ENCODE measurements at regions not wholly inside any gene's neighbourhood (a gene's known extent, or its start where the extent isn't known, plus 50 kb on each side); places are given as distances from the start of the nearest gene placed in this dataset.

DNA sequence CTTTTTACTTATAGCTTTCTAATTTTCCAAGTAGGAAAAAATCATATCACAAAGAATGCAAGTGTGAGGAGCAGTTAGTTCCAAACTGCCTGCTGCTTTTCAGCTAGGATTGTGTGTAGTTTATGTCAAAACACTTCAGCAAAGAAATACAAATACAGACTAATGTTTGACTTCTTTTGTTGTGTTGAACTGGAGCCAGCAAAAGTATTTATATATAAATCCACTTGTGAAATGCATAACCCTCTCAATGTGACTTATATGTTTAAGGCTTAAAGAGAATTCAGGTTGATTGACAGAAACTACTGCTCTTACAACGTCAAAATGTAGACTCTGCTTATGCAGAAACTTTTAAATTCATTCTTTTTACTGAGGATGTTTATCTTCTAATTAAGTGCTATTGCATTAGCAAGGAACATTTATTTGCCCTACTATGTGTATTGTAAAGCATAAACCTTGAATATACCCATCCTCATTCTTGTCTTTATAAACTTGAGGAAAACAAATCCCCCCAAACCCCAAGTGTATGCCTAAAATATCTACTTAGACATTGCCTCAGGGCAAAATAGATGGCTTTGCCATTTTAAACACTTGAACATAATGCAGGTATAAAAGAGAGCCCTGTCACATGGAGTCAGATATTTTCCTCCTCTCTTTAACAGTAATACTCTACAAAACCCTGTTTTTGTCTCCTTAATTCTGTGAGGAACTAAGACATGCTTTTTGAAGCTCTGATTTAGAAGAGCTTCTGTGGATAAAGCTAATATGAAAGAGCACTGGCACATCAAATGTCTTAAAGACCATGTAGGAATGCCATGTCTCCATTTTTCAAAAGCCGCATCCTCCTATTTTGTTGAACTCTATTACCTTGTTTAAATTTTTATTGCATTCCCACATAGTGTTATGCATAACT is 302.8 kb upstream of the TBC1D5 start:
- no peak for DNase-seq (ENCODE audit: low read depth in 2 of 2)

DNA sequence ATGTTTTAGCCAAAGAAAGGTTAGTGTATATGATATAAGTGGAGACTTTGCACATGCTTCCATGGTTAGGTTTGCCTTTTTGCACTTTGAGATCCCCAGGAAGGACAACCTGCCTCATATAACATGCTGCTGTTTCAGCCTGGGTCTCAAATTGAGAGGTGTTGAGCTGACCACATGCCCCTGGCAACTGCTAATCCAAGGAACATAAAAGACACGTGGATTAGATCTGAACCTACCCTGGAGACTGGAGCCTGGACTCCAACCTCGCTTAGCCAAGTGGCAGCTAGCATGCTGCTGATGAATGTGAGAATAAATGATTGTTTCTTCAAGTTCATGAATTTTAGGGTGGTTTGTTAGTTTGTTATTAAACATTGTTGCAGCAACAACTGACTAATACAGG is 301.8 kb upstream of the TBC1D5 start:
- no peak for DNase-seq (ENCODE audit: low read depth in 2 of 2)

DNA sequence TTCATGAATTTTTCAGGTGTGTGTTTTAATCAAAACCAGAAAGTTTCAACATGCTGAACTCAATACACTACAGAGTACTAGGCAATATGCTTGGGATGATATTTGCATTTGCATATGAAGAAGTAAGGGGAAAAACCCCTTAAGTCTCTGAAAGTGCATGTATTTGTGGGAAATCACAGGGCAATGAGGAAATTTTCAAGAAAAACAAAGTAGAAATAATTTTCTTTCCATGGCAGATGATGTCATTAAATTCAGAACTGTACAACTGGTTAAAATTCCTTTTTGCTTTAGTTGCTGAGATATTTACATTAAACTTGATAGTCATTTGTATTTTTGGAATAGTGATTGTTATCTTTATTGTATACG is 294.0 kb upstream of the TBC1D5 start:
- no peak for DNase-seq (ENCODE audit: low read depth in 2 of 2)

DNA sequence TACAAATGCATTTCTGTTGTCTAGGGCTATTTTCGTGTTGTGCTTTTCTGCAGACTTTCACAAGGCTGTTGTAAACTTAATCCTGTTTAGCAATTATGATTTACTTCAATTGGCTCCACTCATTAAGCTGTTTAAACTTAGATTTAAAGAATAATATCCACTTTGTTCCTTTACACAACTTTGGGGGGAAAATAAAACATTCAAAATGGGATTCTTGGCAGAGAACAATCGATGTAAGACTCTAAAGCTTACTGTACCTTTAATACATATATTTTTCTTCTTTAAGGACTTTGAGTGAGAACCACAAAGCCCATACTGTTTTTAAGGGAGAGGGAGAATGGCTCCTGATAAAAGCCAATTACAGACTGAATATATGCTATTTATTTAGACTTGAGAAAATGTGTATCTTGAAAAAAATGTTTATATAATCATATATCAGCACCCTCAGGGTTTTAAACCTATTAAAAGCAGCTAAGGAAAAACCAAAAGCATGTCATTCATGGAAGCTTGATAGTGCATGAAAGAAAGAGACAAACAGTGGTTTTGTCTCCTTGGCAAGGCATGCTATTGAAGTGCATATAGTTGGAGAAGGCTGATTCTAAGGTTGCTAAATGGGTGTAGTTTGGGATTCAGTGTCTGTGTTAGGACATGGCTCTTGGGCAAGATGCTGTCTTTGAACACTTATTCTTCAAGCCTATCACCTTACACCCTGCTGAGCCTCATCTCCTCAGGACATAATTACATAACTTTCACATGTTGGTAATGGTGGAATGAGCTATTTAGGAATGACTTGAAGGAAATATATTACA is 293.4 kb upstream of the TBC1D5 start:
- DNase-seq (ENCODE audit: low read depth in 2 of 2): no peak

DNA sequence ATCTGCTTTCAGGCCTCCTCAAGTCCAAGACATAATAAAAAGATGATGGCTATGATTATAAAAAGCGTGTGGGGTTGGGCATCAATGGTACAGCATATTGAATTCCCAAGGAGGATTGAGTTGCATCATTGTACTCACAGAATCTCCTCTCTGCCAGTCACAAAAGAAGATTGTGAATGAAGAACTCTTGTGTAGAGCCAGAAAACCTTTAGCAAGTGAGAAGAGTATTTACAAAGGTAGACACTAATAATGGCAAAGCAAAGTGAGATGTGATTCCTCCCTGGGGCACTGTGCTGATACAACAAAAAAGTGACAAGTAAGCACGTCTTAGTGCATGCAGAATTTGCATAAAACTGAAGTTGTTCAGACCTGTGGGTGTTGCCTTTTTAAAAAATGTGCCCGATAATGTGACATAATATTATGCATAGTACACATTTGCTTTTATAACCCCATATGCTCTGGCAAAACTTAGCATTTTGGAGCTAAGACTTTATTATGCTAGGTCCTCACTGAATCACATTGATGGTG is 291.2 kb upstream of the TBC1D5 start:
- no peak for DNase-seq (ENCODE audit: low read depth in 2 of 2)

DNA sequence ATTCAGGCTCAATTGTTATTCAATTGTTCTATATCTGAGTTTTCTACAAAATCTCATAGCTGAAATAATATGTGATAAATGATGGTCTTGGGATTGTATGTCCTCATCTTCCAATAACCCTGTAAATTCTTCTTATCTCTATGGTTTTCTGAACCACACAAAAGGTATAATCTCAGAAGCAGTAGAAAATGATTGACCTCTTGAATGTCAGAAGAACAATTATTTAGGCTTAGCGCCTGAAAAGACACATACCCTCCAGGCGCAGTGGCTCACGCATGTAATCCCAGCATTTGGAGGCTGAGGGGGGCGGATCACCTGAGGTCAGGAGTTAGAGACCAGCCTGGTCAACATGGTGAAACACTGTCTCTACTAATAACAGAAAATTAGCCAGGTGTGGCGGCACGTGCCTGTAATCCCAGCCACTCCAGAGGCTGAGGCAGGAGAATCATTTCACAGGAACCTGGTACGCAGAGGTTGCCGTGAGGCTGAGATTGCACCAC is 288.0 kb upstream of the TBC1D5 start:
- DNase-seq (ENCODE audit: low read depth in 2 of 2): no peak

DNA sequence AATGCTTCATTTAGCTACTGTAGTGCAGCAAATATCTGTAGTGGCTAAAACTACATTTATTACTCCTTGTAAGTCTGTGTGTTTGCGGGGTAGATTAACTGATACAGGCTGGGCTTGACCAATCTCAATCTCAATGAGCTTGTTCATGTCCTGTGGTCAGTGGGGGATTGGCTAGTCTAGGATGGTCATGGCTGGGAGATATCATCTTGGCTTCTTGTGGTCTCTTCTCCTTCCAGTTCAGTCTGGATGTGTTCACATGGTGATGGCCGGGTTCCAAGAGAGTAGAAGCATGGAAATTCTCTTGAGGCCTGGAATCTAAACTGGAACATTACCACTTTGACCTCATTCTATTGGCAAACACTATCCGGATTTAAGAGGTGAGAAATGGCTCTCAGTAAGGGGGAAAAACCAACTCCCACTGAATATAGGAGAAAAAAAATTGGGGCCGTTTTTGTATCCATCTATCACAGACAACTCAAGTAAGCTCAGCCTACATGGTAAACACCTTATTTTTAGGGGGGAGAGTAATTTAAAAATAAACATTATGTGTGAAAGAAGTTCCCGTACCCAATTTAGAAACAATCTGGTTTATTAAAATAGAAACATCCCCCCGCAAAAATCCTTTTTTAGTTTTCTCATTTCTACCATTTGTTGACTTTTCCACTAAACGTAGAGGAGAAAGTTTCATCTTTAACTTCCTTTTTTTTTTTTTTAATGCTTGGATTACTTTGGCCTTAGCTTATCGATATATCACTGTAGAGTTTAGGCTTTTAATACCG is 284.9 kb upstream of the TBC1D5 start:
- DNase-seq (ENCODE audit: low read depth in 2 of 2): no peak

DNA sequence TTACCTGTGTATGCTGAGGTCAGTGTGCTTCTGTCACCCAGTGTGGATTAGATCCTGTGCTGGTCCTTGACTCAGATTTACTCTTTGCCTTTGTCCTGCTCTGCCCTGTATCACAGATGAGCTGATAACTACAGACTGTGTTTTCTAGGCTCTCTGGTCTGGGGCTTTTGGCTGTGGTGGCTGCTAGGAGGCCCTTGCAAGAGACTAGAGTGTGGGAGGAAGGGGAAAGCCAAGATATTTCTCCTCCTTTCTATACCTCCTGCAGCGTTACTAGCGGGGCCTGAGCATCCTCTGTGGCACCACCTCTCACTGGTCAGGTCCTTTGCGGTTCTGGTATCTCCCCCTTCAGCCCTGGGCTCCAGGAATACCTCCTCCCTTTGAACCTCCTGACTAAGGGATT is 282.3 kb upstream of the TBC1D5 start:
- no peak for DNase-seq (ENCODE audit: low read depth in 2 of 2)

DNA sequence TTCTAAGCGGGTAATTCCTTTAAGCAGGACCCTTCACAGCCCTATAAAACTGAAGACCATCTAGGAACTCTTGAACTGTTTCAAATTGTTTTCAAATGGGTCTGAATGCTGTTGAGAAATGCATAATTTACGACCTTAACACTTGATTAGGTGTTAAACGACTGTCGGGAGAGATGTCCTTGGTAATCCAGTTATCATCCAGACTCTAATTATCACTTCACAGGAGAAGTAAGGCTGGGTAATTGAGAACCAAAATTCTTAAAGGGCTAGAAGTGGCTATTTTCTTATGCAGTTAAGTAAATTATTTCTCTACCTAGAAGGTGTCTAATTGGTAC is 276.7 kb upstream of the TBC1D5 start:
- no peak for DNase-seq (ENCODE audit: low read depth in 2 of 2)

DNA sequence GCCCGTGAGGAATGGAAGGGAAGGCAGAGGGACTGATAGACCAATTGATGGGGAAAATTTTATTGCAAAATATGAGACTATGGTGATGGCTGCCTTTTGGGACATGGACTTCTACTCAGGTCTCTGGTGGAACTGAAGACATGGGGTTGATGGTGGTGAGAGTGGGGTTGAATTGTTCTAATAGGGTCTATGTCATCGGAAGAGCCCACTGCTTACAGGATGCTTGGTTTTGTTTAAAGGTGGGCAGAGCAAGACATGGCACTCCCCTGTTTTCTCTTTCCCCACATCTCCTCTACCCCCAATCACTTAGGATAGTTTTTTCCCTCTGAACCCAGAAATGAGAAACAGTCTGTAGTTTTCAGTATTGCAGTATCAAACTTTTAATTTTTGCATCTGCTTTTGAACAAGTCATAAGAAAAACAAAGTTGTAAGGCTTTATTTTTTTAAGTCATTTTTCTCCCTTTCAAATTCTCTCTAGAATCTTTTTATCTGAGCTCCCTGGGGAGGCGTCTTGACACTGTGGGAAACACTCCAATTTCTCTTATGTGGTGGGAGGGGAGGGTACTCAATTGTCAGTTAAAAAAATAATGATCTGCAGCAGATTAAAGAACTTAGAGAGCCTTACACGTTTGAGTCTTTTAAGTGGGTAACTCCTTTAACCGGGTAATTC is 276.2 kb upstream of the TBC1D5 start:
- no peak for DNase-seq (ENCODE audit: low read depth in 2 of 2)

DNA sequence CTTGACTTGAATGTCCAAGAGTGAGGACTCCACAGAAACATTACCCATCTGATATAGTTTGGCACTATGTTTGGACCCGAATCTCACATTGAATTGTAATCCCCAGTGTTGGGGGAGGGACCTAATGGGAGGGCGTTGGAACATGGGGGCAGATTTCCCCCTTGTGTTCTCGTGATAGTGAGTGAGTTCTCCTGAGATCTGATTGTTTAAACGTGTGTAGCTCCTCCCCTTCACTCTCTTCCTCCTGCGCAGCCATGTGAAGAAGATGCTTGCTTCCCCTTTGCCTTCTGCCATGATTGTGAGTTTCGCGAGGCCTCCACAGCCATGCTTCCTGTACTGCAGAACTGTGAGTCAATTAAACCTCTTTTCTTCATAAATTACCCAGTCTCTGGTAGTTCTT is 273.9 kb upstream of the TBC1D5 start:
- no peak for DNase-seq (ENCODE audit: low read depth in 2 of 2)

DNA sequence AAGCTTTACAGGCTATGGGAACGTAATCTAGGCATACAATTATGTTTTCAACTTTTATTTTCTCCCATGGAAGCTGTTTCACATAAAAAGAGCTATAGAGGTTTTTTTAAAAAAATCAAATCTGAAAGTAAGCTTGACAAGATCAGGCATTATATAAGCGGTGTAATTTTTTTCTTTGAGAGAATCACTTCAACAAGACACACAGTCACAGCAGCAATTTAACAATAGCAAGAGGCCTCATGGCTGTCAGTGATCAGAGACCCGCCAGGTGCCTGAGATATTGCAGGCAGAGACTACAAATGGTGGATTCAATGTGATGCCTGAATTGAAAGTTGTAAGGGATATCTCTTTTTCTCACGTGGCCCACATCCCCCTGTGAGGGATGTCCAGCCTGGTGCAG is 270.5 kb upstream of the TBC1D5 start:
- DNase-seq (ENCODE audit: low read depth in 2 of 2): no peak

DNA sequence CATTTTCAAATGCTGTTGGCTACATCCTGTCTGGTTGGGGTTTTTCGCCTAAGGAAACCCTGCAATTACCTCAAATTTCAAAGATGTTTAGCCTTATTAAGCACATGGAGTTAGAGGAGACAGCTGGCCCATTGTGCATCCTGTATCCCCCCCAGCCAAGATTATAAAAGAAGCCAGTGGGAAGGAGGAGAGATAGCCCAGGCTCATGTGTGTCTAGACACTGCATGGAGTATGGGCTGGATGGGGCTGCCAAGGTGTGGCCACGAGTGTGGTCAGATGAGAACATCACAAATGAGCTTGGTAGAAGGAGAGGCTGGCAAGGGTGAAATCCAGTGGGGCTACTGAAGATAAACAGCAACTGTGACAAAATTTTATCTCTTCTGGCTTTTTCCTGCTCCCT is 270.0 kb upstream of the TBC1D5 start:
- no peak for DNase-seq (ENCODE audit: low read depth in 2 of 2)

DNA sequence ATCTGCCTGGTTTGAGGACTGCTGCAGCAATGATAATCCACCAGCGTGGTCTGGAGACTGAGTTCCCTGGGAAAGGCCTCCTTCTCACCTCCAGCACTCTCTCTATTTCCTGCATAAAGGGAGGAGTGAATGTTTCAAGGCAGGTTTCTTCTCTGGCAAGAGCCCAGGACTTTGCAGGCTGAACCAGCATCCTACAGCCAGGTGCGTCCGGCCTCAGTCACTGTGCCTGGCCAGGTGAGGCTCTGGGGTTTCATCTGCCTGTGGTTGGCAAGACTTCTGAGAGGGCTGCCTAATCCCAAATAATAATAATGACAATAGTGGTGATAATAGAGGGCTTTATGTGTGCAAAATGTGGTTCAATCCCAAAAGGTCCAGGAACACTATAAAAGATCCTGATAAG is 269.0 kb upstream of the TBC1D5 start:
- no peak for DNase-seq (ENCODE audit: low read depth in 2 of 2)

DNA sequence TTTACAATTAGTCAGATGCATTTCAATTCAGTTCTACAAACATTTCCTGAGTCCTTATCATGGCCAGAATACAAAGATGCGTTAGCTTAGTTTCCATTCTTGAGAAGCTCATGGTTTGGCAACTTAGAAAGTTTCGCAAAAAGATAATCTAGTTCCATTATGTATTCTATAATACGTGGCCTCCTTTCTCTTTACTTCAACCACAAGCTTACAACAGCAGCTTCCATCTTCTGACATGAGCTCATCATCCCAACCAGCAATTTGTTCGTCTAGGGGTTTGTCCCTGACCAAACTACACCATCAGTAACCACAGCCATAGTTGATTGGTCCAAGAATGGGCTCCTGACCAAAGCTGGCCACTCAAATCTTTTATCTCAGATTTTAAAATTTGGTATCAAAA is 267.6 kb upstream of the TBC1D5 start:
- no peak for DNase-seq (ENCODE audit: low read depth in 2 of 2)

DNA sequence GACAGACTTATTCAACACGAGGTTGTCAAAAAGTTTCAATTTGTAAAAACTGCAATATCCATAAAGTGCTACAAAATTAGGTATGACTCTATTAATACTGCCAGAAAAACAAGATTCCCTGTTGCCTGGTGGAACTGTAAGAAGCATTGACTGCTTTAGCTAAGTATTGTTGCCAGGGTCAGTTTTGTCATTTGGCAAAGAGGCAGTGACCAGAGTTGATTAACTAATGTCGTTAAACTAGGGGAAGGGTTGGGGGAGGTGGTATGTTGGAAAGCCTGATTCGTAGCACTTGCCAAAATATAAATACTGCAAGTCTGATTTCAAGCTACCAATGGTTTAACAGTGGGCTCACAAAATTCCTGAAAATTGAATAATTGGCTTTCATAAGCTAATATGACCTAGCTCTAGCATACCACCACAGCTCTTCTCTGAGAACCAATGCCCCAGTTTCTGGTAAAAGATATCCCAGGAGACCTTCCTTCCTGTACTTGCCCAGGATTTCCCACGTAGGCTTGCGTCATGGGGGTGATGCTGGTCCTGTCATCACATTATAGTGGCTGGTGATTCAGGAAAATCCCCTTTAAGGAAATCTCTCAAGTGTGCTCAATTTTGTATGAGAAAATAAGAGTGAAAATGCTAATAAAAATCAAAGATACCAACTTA is 266.4 kb upstream of the TBC1D5 start:
- DNase-seq (ENCODE audit: low read depth in 2 of 2): no peak

DNA sequence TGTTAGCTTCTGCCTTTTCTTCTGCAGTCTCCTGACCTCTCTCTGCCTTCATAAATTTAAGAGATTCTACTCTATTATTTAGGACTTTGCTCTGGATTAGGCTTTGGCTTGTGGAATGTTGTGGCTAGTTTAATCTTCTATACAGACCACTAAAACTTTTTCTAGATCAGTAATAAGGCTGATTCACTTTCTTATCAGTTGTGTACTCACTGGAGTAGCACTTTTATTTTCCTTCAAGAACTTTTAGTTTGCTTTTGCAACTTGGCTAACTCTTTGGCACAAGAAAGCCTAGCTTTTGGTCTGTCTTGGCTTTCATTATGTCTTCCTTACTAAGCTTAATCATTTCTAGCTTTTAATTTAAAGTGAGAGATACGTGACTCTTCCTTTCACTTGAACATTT is 265.5 kb upstream of the TBC1D5 start:
- DNase-seq (ENCODE audit: low read depth in 2 of 2): no peak

DNA sequence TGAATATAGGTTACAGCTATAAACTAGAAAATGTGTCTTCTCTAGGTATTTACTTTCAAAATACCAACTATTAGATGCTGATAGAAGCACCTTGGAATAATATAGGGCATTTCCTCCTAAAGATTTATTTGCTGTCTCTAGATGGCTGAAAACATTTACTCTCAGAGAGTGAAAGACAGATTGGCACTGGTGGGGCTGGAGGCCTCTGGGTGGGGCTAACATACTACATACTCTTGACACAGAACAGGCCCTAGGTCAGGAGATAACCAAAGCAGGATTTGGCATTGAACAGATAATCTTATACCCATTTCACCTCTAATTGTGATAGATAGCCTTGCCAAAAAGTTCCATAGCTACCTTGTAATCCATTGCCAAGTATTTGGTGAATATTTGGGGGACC is 253.3 kb upstream of the TBC1D5 start:
- no peak for DNase-seq (ENCODE audit: low read depth in 2 of 2)

DNA sequence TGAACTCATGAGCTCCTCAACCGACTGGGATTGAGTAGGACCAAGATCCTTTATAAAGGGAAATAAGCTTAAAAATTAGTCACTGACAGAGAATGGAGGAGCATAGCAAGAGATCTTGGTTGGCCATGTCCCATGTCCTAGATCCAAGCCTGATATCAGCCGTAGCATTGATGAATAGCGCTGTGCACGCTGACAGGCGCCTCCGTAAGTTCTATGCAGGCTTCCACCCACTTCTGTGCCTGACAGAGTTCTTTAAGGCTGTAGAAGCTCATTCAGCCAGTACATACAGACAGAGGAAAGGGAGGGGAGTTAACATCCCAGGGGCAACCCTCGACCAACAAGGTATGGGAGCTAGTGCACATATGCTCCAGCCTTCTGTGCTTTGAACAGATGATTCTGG is 251.7 kb upstream of the TBC1D5 start:
- no peak for DNase-seq (ENCODE audit: low read depth in 2 of 2)

DNA sequence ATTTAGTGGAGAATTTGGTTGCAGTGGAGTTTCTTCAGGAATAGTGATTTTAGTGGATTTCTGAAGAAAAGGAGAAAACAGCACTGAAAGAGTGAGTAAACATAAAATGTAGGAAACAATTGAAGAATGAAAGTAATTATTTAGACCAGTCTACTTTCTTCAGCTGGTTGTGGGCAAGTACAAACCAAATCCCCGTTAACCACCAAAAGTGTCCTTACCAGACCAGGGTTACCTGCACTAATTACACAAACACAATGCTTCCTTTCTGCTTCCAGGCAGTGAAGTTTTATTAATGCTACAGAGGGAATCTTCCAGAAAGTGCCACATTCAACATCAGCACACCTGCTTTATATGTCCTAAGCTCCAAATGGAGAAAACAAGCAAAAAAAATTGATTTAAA is 248.0 kb upstream of the TBC1D5 start:
- DNase-seq (ENCODE audit: low read depth in 2 of 2): no peak

DNA sequence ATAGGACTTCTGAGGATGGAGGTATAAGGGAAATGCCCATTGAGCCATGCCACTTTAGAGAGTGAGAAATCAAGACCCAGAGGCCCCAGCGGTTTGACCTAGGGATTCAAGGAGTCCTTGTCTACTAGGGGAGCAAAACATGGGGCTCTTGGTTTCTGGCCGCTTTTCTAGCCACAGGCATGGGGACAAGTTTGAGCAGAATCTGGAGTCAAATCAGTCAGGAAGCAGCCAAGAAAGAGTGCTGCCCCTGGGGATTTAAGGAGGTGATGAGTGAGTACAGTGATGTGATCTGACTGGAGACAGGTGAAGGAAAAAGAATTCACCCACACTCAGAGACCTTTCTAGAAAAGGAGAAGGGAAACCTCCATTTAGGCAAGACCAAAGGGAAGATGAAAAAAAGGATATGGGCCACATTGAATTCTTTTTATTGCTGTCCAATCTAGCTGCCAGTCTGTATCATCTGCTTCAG is 244.0 kb upstream of the TBC1D5 start:
- DNase-seq (ENCODE audit: low read depth in 2 of 2): no peak

All from stimulated activated CD8-positive, alpha-beta memory T cell treated with anti-CD3 and anti-CD28 coated beads, Interleukin-15, amount 100 ng/mL, for 4 hours (primary cell).